Astrocyte (in vitro differentiated cells and primary cell): ENCODE measurements at regions not wholly inside any gene's neighbourhood (a gene's known extent, or its start where the extent isn't known, plus 50 kb on each side); places are given as distances from the start of the nearest gene placed in this dataset.

Experiments used
- EZH2 ChIP-seq: IDR thresholded peaks from 2 replicates; pipeline ENCODE4 v1.6.1; 2012; ENCODE audit warnings: mild to moderate bottlenecking, low read length, inconsistent platforms; ENCODE audit not compliant: insufficient read depth
- TF ChIP-seq, protein P1 (sequence below): IDR thresholded peaks from 2 replicates; pipeline ENCODE4 v1.5.1; 2011; ENCODE audit warnings: low read depth, mild to moderate bottlenecking, inconsistent platforms, low read length, moderate library complexity; ENCODE audit not compliant: insufficient read depth

DNA sequence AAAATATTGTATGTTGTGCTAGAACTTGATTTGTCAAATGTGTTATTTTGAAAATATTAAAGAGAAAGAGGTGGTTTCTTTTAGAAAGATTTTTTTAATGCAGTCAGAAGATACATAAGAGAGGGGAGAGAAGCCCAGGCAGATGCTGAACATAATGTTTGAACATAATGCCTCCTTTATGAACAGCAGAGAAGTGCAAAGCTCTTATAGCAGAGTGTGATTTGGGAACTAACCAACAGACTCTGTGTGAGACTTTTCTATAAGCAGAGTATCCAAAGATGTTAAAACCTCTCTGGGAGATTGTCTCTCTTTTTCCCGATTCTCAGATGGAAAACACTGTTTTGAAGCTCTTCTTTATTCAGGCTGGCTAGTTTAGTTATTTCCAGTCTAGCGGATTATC, 1274.1 kb upstream of the SPRY2 start:
- TF ChIP-seq, protein P1, sequence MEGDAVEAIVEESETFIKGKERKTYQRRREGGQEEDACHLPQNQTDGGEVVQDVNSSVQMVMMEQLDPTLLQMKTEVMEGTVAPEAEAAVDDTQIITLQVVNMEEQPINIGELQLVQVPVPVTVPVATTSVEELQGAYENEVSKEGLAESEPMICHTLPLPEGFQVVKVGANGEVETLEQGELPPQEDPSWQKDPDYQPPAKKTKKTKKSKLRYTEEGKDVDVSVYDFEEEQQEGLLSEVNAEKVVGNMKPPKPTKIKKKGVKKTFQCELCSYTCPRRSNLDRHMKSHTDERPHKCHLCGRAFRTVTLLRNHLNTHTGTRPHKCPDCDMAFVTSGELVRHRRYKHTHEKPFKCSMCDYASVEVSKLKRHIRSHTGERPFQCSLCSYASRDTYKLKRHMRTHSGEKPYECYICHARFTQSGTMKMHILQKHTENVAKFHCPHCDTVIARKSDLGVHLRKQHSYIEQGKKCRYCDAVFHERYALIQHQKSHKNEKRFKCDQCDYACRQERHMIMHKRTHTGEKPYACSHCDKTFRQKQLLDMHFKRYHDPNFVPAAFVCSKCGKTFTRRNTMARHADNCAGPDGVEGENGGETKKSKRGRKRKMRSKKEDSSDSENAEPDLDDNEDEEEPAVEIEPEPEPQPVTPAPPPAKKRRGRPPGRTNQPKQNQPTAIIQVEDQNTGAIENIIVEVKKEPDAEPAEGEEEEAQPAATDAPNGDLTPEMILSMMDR: no peak
- TF ChIP-seq EZH2: no peak
